HG03196 (cell line): ENCODE measurements at regions not wholly inside any gene's neighbourhood (a gene's known extent, or its start where the extent isn't known, plus 50 kb on each side); places are given as distances from the start of the nearest gene placed in this dataset.
"Not testable (repeated sequence)": the region's sequence is repeated elsewhere in the genome, so short reads cannot be mapped to it uniquely, and the experiment has no call there.

Source experiments
- ATAC-seq: cut with Tn5 transposase; IDR thresholded peaks from one replicate; pipeline ENCODE4 v1.9.1; 2021; ENCODE audit not compliant: unreplicated experiment

DNA sequence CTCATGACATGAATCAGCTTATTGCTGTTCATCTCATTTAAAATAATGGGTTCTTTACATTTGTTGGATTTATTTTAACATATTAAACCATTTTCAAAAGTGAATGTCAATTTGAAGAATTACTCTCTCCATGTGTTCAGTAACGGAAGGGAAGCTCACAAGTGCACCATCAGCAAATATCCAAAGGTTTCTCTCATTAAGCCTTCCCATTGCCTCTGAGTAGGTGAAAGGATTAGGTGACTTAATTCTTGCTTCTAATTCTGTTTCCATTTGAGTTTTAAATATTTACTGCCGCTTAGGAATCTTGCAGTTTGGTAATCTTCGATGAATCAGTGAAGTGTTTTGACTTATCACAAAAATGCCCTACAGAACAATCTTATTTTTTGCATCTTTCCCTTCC is 145.1 kb upstream of the NYAP2 start:
- ATAC-seq: no peak

DNA sequence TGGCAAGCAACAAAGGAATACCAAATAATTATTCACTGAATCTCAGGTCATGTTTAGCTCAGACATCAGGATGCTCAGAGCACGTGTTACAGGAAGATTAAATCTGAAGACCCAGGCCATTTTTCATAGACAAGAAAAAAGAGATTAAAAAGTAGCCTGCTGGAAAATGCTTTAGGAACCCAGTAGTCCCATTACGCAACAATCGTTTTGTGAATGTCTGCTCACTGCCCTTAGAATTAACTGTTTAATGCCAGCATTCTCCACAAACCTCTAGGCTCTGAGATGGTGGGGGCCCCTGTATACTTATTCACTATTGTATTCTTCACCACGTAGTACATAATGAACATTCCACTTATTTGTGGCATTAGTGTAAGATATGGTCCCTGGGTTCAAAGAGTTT is 154.6 kb upstream of the NYAP2 start:
- no peak for ATAC-seq

DNA sequence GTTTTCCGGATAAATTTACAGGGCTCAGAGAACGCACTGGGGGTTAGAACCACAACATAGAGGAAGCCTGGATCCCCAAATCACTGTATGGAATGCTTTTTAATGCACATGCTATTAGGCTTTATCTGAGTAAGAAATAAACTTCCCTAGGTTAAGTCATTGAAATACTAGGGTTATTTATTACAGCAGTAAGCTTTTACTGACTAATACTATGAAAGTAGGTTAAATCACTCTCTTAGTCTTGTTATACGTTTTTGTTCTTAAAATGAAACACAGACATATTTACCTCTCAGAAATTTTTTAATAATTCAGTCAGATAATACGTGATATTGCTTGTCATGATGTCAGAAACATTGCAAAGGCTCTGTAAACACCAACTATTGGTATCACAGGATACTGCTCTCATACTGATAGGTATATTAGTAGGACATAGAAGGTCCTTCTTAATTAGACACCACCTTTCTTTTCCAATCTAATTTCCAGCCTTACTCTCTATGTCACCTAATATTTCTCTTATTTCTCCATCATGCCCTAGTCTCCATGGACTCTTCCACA is 162.7 kb upstream of the NYAP2 start:
- ATAC-seq: no peak

DNA sequence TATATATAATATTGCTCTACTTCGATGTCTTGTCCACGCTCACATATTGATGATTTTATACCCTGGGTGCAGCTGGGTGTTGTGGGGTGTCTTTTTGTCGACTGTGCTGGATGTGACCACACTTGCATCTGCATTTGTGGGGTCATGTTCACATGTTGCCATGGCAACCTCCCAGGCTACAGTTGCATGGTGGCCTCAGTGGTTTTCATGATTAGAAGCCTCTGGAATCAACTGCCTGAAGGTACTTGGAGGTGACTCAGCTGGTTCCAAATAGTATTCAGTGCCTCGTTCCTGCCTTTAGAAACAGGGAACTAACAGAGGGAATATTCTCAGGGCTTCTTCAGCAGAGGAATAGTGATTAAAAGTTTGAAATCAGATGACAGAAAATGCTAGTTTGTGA is 166.3 kb upstream of the NYAP2 start:
- ATAC-seq: no peak

DNA sequence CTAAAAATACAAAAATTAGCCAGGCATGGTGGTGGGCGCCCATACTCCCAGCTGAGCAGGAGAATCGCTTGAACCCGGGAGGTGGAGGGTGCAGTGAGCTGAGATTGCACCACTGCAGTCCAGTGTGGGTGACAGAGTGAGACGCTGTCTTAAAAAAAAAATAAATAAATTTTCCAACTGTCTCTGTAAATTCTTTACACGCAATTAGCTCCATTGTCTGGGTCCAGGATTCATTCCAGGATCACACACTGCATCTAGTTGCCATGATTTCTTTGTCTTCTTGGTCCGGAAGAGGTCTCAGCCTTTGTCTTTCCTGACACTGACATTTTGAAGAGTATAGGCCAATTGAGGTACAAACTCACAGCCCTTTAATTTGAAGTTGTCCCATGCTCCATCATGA is 167.6 kb upstream of the NYAP2 start:
- ATAC-seq: no peak

DNA sequence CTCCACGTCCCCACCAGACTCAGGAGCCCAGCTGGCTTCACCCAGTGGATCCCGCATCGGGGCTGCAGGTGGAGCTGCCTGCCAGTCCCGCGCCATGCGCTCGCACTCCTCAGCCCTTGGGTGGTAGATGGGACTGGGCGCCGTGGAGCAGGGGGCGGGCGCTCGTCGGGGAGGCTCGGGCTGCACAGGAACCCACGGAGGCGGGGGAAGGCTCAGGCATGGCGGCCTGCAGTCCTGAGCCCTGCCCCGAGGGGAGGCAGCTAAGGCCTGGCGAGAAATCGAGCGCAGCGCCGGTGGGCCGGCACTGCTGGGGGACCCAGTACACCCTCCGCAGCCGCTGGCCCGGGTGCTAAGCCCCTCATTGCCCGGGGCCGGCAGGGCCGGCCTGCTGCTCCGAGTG is 170.2 kb upstream of the NYAP2 start:
- not testable (repeated sequence) for ATAC-seq

DNA sequence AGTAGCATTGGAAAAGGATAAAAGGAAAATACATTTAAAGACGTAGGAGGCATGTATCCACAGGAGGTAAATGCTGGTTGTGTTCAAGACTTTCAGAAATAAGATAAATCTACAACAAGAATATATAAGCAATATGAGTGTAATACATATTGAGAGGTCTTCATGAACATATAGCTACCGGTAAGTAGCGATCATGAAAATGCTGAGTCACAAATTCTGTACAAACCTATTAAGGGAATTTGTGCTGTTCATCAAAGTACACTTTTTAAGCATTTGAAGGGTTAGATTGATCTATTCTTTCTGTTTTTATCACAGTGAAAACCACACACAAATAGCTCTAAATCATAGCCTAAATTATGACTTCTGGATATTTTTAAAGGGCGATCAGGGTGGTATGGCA is 173.1 kb upstream of the NYAP2 start:
- no peak for ATAC-seq

DNA sequence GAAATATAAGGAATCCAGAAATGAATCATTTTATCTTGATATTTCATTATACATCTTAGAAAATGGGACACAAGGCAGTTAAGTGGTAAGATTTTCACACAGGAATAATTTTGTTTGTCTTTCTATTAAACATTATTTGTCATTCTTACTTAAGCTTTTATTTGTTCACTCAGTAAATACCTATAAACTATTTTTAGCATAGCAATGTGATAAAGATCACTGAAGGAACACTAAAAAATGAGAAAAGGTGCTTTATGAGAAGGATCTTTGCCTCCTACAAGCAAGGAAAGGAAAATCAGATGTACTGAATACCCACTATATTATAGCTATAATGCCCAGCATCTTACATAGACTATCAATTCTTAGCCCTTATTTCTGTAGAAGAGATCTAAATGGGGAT is 176.2 kb upstream of the NYAP2 start:
- ATAC-seq: no peak

DNA sequence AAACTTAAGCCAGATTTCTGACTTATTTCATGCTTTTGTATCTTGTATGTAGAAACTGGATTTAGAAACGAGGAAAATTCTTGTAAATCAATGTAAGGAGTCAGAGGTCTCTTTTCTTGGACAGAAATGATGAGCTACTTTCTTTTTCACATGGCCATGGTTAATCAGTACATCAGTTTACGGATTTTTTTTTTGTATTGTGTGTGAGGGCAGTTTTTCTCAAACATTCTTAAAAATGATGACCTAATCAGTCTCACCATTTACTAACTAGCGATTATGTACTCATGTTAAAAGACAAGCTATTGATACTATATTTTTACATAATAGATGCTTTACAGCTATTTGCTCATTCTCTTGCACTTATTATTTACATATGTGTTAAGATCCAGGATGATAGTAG is 165.2 kb upstream of the DOCK10 start:
- ATAC-seq: no peak

DNA sequence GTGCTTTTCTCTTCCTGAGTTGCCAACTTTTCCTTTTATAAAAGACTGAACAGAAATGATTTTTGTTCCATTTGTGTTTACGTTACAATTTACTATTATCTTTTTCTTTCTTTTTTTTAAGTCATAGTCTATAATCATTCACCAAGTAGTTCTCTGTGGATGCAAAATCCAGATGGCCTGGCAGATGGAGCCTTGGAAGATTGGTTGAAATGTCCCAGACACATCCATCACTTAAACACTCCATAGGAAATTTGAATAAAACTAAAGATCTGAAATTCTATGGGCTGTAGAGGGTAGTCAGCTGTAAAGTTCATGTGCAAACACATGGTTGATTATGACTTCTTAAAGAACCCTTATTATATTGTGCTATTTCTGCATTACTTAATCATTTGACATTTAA is 164.8 kb upstream of the DOCK10 start:
- ATAC-seq: no peak

DNA sequence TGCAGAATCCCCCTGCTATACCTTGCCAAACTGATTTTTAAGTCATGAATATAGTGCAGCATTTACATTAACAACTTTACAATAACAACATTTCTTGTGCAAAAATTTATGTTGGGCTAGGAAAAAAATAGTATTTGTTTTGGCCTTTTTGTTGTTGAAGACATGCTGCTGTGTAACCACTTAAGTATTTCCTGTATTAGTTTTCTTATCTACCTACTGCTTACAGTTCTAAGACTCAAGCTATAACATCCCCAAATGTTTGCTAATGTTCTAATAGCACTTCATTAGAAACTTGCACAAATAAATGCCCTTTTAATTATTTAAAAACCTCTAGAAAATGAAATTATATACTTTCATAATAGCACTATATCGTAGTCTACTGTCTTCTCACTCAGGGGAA is 154.3 kb upstream of the DOCK10 start:
- no peak for ATAC-seq

DNA sequence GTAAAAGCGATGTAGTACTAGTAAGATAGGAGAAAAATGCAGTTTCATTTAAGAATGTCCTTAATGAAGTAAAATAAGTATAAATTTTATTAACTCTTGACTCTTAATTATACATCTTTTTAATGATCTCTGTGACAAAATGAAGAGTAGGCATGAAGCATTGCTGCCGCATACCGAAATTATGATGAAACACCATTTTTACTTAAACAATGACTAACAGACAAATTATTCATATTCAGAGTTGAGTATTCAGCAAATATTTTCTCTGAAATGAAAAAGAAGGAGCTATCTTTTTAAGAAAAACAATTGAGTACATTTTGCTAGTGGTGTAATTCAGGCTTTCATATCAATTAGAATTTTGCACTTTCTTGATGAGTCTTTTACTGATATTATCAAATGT is 150.6 kb upstream of the DOCK10 start:
- no peak for ATAC-seq

DNA sequence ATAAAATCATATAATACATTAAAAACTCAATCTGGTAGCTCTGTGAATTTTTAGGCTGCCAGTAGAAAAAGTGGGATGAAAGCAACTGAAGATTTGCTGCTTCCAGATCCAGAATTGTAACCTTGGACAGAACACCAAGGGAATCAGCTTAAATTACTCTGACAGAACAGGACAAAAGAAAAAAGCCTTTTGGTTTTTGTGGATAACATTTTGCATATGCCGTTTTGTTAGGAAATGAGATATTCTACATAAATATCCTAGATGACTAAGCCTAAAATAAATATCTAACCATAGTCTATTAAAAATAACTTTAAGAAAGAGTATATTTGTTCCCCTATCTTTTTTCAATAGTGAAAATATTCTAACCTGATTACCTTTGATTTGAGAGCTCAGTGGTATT is 148.7 kb upstream of the DOCK10 start:
- ATAC-seq: no peak

DNA sequence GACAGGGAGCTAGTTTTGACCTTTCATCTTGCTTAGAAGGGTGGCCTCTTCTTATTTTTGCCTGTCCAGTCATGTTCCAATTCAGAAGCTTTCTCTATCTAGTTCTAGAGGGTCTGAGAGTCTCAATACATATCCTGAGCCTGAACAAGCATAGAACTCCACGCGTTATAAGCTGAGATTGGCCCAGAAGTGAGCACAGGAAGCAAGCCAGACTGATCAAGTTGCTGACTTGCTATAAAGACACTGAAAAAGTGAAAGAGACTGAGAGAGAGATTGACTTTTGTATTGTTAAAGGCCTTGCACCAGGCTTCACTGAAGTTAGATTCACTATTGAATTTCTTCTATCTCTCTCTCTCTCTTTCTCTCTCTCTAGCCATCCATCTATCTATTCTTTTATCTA is 142.7 kb upstream of the DOCK10 start:
- no peak for ATAC-seq

DNA sequence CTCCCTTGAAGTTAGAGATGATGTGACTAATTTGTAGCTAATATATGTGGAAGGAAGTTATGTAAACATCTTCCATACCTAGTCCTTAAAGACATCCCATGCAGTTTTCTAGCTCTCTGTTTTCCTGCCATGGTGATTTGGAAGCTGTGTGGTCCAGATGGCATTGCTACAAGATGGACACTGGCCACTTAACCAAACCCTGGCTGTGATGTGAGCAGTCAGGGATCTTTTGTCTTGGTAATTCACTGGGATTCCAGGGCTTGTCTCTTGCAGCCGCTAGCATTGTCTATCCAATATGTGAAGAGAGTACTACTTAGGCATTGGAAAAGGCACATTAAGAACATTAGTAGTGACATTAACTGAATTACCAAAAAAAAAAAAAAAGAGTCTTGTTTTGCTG is 139.9 kb upstream of the DOCK10 start:
- ATAC-seq: no peak

DNA sequence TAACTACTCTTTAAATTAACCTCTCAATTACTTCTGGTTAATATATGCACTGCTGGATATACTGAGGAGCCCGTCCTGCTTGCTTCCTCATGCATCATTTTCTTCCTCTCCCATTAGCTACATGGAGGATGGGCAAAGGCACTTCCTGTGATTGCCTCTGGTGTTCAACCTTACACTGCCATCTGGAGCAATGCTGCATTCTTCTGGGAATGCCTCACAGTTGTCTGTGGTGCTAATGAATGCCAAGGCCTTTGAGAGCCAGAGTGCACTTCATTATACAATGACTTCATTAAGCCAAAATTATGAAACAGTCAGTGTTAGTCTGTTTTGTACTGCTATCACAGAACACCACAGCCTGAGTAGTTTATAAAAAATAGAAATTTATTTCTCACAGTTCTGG is 134.8 kb upstream of the DOCK10 start:
- ATAC-seq: no peak

DNA sequence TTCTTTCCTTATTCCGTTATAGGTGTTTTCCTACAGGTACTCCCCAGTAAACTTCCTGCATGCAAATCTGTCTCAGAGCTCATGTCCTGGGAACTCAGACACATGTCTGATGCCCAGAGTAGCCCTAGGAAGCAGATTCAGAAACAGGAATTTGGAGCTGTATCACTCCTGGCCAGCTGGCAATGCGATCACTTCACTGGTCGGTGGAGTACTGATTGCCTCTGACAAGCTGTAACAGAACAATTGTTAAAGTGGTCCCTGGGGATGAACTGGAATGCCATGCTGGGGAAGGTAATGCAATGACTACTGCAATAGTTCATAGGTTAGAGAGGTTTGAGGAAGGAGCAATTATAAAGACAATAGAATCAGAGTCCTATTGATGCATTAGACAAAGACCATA is 131.6 kb upstream of the DOCK10 start:
- no peak for ATAC-seq

DNA sequence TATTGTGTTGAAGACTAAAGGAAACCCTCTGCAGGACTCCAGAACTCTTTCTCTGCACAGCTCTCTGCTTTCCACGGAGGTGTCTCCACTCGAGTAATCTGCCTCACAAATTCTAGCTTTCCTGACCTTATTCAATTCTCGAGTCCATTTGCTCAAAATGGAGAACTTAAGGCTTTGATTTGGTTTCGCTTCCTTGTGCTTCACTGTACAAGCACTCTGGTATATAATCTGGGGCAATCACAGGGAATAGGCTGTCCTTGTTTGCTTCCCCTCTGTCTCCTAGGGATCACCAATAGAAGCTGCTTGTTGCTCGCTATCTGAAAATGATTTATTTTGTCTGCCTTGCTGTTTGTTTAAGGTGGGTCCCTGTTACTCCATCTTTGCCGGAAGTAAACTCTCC is 129.1 kb upstream of the DOCK10 start:
- no peak for ATAC-seq

DNA sequence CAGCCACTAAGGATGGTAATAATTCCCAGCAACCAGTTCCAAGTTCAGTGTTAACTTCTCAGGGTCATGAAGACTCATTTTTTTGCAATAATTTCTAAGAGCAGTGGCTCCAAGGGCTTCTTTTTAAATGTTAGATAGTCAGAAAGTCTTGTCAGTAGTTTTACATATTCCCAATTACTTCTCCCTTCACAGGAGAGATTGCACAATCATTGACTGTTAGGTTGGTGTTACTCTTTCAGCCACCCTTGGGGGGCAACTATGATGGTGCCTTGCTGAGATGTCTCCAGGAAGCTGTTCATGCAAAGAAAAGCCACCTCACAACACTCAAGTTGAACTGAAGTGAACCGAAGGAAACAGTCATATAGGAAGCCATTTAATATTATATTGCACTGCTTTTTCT is 127.9 kb upstream of the DOCK10 start:
- no peak for ATAC-seq

DNA sequence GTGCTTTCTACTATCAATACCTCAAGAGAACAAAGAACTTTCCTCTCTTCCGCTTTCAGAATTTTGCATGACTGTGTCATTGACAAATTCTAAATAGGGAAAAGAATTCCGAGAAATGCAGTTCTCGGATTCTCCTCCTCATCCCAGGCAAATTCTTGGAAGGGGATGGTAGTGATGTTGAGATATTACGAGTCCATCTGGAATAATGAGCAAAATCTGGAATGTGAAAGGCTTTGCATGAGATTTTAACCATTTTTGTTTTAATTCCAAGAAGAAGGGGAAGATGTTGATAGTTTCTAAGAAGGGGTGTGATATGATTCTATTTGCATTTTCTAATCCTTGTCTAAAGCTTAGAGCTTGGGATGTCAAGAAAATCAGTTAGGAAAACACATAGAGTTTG is 127.1 kb upstream of the DOCK10 start:
- ATAC-seq: no peak

DNA sequence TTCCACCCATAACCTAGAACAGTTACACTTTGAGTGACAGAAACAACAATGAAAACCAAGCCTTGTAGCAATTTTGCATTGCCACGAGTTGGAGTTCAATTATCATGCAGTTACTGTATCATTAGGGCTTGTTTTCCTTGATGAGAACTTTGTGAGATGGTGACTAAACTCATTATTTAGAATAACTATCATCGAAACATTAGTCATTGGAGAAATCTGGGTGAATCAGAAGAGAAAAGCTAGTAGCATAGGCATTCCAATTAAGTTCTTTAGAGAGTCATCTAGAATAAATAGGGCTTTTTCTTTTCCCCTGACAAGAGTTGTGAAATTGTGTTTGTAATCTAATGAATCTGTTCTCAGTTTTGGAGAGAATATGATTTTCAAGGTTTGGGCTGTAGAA is 122.8 kb upstream of the DOCK10 start:
- ATAC-seq: no peak

DNA sequence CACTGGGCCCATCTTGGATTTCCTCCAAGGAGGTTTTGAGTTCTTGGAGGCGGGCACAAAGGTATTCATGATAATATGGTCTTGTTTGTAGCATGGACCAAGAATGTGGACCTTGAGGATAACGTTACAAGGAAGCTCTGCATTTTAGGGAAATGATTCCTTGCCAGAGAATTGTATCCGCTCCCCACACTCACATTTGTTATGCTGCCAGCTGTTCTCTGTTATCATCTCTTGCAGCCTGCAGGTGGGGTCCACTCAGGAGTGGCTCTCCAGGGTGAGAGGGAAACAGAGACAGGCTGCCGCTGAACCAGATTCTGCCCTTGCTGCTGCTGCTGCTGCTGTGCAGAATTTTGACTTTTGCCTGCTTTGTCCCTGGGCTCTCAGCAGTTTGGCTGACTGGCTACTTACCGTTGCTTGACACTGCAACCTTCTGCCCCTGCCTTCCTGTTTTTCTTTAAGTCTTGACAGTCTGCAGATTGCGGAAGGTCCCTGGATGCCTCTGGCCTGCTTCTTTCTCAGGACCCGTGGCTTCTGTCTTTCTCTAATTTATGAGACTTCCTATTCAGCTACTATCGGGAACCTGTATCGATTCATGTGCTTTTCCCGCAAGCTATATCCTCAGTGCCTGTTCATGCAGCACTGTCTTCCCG is 122.3 kb upstream of the DOCK10 start:
- no peak for ATAC-seq

DNA sequence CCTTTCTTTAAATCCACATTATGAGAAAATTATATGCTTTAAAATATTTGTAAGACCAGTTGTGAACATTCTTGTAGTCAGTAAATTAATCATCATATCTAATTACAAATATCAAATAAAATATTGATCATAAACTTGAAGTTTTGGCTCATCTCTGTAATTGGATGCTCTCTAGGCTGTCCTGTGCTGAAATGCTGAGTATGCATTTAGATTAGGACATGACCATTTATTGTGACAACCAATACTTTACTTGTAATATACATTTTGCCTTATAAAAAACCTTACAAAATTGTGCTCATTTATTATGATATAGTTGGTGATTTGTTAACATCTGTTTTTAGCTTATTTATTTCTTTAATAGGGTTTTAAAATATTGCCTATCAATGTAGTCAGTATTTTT is 116.1 kb upstream of the DOCK10 start:
- ATAC-seq: no peak
